ENCODE measurements at regions not wholly inside any gene's neighbourhood (a gene's known extent, or its start where the extent isn't known, plus 50 kb on each side); places are given as distances from the start of the nearest gene placed in this dataset.

DNA sequence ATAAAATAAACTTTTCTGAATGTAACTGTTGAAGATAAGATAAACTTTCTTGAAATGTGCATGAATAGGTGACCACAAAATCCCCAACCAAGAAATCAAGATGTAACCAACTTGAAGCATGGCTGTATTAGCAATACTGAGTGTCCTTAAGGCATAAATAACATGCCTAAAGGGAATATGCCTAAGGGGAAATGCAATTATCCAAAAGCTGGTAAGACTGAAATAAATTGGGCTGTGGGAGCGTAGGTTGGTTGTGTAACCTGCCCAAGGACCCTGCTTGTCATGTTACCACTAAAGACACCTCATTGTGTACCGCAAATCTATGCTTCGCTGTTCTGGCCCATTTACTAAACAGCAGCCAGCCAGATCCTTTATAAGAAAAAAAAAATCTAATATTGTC, 200.8 kb upstream of the PDE10A start:
- TF ChIP-seq, protein P1, sequence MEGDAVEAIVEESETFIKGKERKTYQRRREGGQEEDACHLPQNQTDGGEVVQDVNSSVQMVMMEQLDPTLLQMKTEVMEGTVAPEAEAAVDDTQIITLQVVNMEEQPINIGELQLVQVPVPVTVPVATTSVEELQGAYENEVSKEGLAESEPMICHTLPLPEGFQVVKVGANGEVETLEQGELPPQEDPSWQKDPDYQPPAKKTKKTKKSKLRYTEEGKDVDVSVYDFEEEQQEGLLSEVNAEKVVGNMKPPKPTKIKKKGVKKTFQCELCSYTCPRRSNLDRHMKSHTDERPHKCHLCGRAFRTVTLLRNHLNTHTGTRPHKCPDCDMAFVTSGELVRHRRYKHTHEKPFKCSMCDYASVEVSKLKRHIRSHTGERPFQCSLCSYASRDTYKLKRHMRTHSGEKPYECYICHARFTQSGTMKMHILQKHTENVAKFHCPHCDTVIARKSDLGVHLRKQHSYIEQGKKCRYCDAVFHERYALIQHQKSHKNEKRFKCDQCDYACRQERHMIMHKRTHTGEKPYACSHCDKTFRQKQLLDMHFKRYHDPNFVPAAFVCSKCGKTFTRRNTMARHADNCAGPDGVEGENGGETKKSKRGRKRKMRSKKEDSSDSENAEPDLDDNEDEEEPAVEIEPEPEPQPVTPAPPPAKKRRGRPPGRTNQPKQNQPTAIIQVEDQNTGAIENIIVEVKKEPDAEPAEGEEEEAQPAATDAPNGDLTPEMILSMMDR (IDR thresholded peaks at IDR 0.05; ENCODE audit: insufficient read depth, low read length, poor library complexity, severe bottlenecking) = no peak
- no peak for TF ChIP-seq EZH2phosphoT487 (conservative IDR thresholded peaks at IDR 0.05; ENCODE audit: low read length)

Measured in SU-DHL-6 (cell line).